Tibial nerve (tissue), 4 donors: ENCODE measurements at regions not wholly inside any gene's neighbourhood (a gene's known extent, or its start where the extent isn't known, plus 50 kb on each side); places are given as distances from the start of the nearest gene placed in this dataset.

ENCODE experiments used
- CTCF ChIP-seq, 5 experiments: fragments of 200-600 bp in 3 of 5; fragments of 450-650 bp in 2 of 5; sonication (generic) in 3 of 5; IDR thresholded peaks; one replicate each; pipeline ENCODE4 v1.5.1; 2016 to 2019; ENCODE audit warnings: antibody characterized with exemption in 5 of 5, mild to moderate bottlenecking in 3 of 5, moderate library complexity in 2 of 5
- EP300 ChIP-seq, 2 donors: sonication (generic); formaldehyde crosslinking; IDR thresholded peaks; one replicate each; pipeline ENCODE4 v1.6.1; 2017; ENCODE audit warnings: antibody characterized with exemption in 2 of 2, mild to moderate bottlenecking in 1 of 2
- POLR2A ChIP-seq, 2 donors: fragments of 450-650 bp; IDR thresholded peaks; one replicate each; pipeline ENCODE4 v1.6.1; 2017; ENCODE audit warnings: antibody characterized with exemption in 2 of 2, mild to moderate bottlenecking in 2 of 2, moderate library complexity in 2 of 2

DNA sequence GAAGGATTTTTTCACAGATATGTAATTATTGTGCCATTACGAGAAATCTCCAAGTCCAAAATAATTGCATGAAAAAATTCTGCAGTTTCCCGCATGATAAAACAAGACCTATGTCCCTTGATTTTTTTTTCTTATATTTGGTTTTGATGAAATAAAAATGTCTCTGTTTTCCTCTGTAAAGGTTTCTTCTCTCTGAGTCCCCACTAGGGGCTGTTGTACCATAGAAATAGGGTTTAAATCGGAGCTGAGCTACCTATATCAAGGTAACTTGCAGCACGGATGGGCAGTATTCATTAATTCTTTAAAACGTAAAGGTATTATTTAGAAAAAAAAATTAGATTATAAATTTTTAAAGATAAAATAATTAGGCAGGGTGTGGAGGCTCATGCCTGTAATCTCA is 66.6 kb upstream of the IGF1R start:
- TF ChIP-seq POLR2A (IDR thresholded peaks at IDR 0.05) (no peak), CTCF (IDR thresholded peaks at IDR 0.05) (no peak), EP300 (IDR thresholded peaks at IDR 0.05) (no peak)
